ENCODE measurements at regions not wholly inside any gene's neighbourhood (a gene's known extent, or its start where the extent isn't known, plus 50 kb on each side); places are given as distances from the start of the nearest gene placed in this dataset.

DNA sequence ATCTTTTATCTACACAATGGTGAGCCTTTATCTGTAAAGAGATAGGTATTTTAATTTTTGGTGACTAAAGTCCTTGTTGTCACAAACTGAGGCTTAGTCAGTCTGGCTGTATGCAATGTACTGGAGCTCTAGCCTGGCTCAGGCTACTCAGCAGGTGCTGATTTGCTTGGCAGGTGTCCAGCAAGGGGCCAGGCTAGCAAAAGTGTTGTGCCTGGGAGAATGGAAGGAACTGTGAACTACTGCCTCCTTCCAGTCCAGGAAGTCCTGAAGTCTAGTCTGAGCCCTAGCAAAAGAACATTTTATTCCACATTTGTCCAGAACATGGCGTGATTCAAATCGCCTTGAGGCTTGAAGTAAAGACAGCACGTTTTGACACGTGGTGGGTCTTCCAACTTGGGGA lies 260.5 kb downstream of the CCDC85A start:
- no peak for DNase-seq (ENCODE audit: low spot score)

DNA sequence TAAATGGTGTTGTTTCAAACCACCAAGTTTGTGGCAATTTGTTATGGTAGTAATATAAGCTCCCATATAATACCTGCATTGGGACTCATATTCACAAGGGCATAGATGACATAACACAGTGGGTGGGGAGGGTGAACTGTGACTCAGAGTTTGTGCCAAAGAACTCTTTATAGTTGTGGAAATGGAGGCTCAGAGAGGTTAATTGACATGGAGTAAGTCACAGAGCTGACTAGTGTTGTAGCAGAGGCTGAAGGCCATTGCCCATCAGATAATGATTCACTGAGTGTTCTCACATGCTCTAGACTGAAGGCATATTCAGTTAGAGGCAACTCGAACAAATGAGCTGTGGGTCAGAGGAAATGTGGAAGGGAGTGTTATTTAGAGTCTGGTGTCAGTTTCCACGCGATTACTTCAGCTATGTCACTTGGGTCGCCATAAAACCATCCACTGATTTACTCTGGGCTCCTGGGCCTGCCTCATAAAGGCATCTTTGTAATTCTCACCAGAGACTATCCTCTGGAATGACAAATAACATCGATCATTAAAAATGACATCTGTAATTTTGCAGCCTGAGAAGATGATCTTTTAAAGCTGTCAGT lies 264.7 kb downstream of the CCDC85A start:
- no peak for DNase-seq (ENCODE audit: low spot score)

DNA sequence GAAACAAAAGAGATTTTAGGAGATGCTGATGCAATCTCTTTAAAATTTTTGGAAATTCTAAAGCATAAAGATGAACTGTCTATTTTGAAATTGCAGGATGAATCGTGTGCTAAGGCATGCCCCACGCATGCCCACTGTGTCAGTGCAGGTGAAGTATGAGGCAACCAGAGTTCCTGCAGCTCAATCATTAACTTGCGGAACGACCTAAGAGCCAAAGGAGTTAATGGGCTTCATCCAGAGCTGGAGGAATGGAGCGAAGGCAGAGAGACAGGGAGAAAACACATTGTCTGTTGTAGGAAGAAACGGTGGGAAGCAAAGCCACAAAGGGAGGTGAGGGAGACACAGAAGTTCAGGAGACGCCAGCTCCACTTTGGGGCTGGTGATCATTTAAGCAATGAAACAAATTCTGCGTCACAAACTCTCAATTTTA lies 265.2 kb downstream of the CCDC85A start:
- DNase-seq (ENCODE audit: low spot score): no peak

DNA sequence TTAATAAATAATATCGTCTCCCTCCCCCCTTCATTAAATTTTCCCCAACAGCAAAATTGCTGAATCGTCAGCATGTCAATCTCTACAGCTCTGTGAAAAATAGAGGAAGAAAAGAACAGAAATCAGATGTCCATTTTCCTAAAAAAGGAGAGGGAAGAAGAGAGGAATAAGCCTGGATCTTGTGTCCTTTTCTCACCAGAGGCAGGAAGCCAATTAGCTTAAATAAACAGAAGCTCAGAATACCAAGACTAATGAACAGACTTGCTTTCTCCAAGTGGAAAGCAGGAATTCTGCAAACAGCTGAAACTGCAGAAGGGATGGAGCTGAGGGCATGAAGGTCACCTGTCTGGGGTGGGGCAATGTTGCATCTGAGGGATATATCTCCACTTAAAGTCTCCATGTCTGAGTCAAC lies 265.7 kb downstream of the CCDC85A start:
- DNase-seq (ENCODE audit: low spot score): no peak

DNA sequence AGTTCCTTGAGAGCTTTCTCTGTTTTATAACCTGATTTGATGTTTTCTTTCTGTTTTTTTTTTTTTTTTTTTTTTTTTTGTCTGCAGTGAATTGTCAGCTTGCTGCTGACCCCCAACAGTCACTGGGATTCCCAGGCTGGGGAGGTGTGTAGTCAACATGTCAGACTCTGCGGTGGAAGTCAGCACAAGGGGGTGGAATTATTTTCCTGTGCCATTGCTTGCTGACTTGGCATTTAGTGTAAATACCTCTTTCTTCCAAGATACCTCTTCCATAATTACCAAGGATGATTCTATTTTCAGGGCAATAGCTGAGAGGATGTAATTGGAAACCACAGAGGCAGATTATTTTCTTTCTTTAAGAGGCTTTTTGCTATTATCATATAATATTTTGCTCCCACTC lies 266.3 kb downstream of the CCDC85A start:
- no peak for DNase-seq (ENCODE audit: low spot score)

DNA sequence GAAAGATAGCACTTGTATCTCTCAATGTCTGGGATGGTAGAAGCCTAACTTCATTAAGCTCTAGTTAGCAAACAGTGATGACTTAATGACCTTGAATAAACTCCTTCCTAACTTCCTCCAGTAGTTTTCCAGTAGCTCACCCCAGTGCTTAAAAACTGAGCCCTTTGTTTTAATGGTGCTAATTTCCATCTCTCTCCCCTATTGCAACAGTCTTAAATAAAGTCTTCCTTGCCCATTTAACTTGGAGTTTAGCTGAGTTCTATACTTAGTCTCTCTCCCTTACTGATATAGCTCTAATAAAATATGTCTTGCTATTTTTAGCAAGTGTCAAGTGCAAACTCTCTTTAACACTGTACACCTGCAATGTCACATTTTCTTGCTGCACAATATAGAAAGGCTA lies 267.0 kb downstream of the CCDC85A start:
- no peak for DNase-seq (ENCODE audit: low spot score)

DNA sequence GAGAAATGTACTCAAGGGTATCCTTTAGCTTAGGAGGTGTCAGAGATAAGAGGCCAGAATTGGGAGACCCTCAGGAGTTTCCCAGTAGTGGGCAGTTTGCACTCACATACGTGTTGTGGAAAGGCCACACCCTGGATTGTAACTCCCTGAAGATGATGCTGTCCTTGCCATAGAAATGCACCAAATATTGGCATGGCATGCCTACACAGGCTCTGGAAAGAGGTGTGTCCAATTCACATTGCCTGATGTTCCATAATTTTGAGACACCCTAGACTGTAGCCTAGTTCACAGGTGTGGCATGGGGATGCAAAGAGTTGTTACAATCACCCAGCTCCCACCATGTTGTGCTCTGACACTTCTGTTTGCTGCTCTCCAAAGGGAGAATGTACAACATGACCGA lies 271.9 kb downstream of the CCDC85A start:
- no peak for DNase-seq (ENCODE audit: low spot score)

DNA sequence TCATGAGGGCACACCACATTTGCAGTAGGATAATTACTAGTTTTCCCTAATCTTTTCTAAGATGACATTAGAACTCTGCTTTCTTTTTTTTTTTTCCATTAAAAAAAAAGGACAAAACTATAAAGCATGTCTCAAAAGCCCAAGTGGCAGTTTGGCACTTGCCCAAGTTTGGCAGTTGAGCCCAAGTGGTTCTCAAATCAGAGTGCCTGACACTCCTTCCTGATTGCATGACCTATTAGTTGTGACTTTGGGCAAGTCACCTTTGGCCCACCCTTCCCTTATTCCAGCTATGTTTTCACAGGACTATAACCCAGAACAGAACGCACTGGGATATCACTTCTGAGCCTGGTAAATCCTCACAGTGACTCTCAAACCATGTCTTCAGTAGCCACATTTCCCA lies 273.0 kb downstream of the CCDC85A start:
- no peak for DNase-seq (ENCODE audit: low spot score)

DNA sequence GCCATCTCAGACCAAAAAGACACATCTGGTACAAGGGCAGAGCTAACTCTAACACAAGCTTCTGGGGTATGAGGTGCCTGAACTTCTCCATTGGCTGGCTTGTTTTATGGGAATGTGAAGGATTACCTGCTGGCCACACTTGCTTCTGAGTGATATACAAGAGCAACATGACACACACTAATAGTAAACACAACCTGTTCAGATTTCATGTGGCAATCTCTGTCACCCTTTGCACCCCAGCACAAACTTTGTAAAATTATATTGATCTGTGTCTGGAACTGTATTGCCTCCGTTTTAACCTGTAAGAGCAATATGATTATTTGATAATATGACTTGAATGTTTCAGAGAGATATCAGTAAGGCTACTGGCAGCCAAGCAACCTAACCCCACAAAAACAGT lies 276.7 kb downstream of the CCDC85A start:
- DNase-seq (ENCODE audit: low spot score): no peak

DNA sequence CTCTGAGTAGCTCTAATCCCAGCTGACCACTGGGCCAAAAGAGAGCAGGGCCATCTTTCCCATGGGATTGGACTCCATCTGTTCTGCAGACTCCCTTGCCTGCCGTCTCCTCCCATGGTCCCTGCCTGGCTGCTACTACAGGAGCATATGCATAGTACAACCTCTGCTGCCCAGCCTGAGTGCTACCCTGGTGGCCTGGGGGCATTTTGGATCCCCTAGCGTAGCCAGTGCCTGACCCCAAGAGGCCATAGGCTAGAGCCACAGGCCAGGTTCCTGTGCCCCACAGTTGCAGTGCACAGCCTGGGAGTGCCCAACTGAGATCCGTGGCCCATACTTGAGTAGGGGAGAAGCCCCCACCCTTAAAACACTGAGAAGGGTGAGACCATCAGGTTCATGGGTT lies 280.3 kb downstream of the CCDC85A start:
- DNase-seq (ENCODE audit: low spot score): no peak

DNA sequence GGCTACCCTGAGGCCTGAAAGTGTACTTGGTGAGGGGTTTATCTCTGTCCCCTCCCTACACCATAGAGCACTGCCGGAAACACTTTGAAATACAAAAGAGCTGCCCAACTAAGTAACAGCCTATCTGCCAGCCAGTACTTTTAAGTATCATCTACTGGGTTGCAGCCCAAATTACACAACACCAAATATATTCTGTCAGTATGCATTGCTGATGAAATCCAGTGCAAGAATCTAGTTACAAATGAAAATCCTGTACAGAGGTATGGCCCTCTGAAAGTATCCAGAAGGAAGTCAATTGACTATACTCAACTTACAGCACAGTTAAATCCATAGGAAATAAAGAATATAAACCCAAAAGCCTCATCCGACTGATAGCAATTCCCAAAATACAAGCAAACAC lies 280.8 kb downstream of the CCDC85A start:
- DNase-seq (ENCODE audit: low spot score): no peak

DNA sequence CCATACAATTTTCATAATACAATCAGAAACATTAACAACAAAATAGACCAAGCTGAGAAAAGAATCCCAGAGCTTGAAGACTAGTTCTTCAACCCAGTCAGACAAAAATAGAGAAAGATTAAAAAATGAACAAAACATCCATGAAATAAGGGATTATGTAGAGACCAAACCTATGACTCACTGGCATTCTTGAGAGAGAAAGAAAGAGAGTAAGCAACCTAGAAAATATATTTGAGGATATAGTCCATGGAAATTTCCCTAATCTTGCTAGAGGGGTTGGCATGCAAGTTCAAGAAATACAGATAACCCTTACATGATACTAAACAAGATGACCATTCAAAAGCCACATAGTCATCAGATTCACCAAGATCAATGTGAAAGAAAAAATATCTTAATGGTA lies 281.7 kb downstream of the CCDC85A start:
- no peak for DNase-seq (ENCODE audit: low spot score)

DNA sequence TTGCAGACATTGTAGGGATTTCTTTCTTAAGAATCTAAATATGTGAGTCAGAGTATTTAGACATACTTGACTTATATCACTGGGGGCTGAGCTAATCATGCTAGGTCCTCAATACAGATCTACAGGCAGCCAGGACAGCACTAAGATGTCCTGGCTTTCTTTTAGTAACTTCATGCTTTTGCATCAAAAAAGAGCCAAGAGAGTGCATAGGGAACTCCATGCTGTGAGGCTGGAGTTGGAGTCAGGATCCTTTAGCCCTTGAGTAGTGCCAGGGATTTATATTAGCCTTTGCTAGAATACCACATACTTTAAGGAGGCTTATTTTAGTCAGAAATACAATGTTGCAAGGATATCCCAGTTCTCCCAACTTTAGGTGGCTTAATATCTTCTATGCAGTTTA lies 289.7 kb downstream of the CCDC85A start:
- DNase-seq (ENCODE audit: low spot score): no peak

DNA sequence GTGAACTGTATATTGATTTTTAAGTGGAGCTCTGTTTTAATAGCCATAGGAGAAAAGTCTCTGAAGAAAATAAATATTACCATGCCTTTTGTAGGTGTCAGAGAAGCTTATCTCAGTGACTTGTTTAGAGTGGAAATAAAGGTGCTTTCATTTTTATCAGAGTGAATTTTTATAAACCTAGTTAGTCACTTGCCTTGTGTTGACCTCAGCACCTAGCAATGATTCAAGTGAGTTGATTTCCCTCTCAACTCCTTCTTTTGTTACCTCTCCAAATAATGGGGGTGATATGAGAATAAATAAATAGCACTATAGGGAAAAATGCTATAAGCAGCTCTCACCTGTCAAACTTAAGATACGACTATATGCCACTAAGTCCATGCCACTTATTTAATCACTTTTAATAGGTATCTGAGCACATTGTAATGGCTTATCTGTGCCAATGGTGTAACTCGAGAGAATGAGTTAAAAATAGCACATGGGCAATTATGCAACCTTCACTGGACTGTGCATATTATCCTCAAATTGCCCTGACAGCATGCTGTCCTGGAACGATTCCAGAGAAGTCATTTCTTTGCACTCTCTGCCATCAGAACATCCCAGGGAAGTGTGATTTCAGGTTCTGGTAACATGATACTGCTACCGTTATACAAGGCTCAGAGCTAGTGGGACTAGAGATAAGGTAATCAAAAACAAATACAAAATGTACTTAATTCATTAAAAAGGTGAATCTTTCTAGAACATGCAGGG lies 290.8 kb downstream of the CCDC85A start:
- DNase-seq (ENCODE audit: low spot score): no peak

DNA sequence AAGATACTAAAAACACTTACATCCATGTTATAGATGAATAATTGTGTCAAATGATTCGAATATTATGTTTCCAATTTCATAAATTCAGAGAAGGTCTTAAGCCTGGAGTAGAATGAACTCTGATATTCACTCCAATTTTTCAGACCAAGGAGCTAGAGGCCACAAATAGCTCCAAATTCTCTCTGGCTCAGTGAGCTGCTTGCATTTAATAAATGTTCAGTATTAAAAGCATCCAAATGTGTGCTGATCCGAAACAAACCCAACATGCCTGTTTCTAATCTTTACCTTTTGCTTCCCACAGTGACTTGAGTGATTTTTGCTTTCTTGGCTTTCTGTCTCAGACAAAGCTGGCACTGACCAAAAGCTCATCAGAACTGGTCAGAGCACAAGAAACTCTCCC lies 291.4 kb downstream of the CCDC85A start:
- no peak for DNase-seq (ENCODE audit: low spot score)

DNA sequence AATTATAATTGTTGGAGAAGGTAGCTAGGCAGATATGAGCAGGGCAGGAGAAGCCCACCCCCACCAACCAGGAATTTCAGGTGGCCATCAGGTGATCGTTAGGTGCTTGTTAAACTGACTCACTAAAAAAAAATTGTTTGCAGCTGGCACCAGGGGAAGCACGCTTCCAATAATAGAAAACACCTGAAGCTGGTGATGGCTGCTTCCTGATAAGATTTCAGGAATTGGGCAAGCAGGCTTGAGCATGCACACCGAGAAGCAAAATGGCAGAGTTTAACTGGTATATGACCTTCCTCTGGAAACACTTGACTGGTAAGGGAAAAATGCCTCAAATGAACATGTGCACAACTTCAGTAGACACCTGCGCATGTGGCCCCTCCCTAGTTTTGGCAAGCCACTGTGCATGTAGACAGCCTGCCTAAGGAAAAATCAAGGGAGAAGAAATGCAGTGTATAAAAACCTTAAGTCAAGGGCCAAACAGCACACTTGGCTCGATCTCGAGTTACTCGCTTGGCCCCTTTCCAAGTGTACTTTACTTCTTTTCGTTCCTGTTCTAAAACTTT lies 292.8 kb downstream of the CCDC85A start:
- no peak for DNase-seq (ENCODE audit: low spot score)

DNA sequence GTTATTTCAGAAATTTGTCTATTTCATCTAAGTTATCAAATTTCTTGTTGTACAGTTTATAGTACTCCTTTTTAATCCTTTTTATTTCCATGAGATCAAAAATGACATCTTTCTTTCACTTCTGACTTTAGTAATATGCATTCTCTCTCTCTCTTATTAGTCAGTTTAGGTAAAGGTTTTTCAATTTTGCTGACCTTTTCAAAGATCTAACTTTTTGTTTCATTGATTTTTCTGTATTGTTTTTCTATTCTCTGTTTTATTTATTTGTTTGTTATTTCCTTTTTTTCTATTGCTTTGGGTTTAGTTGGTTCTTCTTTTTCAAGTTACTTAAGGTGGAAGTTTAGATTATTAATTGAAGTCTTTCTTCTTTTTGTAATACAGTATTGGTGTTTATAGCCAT lies 294.2 kb downstream of the CCDC85A start:
- DNase-seq (ENCODE audit: low spot score): no peak

DNA sequence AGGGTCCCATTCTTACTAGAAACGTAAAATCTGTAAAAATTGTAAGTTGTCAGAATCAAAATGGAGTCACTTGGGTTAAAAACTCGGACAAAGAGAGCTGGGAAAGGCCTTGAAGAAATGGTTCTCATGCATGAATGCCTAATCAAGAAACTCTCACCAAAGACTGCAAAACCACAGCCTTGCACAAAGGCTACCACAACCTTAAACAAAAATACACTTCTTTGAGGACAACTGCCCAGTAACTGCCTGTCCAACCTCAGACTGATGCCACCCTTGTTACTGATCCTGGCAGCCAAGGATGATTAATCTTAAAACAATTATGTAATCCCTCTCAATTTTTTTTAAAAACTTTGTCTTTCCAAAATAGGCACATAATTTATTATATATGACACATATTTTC lies 299.3 kb downstream of the CCDC85A start:
- no peak for DNase-seq (ENCODE audit: low spot score)

DNA sequence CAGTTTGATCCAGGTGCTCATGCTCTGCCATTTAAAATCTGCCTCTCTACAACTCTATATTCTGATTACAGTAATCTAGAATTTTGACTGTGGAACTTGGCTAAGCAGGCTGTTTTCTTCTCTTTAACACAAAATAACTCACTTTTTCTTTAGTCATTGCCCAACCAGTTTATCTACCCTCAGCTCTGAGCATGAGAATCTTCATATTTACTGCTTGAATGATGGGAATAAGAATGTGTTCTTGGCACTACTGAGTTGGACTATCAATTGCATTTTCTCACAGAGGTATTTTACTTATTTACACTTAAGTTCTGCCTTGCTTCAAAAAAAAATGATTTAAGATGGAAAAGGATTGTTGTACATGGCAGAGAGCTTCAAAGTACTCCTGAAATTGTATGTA lies 301.1 kb downstream of the CCDC85A start:
- DNase-seq (ENCODE audit: low spot score): no peak

DNA sequence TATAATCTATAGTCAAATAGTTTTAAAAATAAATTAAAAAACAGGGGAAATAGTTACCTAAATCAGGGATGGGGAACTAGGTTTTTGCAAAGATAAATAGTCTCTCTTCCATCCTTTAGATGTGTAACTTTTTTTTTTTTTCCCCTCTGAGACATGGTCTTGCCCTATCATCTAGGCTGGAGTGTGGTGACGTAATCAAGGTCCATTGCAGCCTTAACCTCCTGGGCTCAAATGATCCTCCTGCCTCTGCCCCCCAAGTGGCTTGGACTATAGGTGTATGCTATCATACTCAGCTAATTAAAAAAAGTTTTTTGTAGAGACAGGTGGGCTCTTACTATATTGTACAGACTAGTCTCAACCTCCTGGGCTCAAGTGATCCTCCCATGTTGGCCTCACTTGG lies 316.5 kb downstream of the CCDC85A start:
- DNase-seq (ENCODE audit: low spot score): no peak

DNA sequence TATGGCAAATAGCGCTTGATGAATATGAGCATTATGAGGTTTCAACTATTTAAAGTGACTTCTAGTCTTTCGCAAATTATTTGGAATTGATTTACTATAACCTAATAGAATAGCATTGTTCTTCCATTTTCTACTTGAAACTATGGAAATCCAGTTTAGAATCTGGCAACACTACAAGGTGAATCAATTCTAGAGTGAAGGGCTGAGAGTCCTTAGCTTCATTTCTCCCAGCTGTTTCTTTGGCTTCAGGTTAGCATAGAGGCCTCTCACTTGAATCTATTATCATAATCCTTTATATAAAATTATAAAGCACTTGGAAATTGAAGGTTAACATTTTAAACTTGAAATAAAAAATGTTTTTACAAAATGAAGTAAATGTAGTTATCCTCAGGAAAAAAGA lies 318.8 kb downstream of the CCDC85A start:
- DNase-seq (ENCODE audit: low spot score): no peak

DNA sequence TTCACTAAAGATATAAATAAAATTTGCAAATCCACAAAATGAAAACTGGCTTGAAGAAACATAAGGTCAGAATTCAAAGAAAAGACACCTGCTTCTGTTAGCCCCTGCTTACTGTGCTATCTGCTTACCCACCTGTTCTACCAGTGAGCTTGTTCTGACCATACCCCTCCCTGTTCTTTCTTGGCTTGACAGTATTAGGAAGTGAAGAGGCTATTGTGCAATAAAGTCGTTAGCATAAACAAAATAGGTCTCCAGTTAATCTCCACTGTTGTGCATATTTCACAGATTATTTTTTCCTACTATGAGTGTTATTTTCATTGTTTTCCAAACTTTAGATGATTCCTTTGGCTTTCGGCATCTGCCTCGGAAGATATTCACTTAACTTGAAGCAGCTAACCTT lies 322.1 kb downstream of the CCDC85A start:
- DNase-seq (ENCODE audit: low spot score): no peak

DNA sequence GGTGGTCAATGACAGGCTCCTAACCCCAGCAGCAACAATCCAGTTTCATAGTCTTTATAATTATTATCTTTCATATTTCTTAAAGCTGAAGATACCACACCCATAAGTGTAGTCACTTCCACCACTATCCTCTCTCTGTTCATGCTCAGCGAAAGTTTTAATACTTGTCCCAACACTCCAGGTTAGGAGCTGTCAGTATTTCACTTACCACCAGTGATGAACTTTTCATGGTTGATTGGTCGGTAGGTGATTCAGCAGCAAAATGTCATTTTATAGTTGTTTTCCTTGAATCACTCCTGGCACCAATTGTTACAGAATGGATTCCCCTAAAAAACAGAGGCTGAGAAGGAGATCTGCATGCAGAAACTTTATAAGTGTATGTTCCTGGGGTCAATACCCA lies 324.9 kb downstream of the CCDC85A start:
- no peak for DNase-seq (ENCODE audit: low spot score)

DNA sequence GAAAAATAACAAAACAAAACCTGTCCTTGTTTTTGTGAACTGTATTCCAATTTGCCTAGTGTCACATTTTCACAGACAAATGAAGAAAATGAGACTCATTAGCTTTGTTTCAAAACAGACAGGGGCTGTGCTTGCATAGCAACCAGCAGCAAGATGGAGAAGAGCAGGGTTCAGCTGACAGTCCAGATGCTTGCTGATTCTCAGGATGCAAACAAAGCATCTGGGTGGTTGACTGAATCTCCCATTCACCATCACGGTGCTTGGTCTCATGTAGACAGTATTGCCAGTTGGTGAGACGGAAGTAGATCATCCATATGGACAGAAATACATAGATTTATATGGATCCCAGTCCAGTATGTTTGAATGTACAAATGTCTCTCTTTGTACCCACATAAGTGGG lies 326.8 kb downstream of the CCDC85A start:
- DNase-seq (ENCODE audit: low spot score): no peak
